Spleen (tissue), 11 donors: ENCODE measurements at regions not wholly inside any gene's neighbourhood (a gene's known extent, or its start where the extent isn't known, plus 50 kb on each side); places are given as distances from the start of the nearest gene placed in this dataset.

Experiments
- DNase-seq: peaks from one replicate; pipeline ENCODE4 v3.0.0-alpha.2; 2020
- H3K27ac ChIP-seq, 8 donors: fragments of 200-600 bp; sonication (generic) in 7 of 8; 1 replicate in 4 of 8; 2 replicates in 4 of 8; pipeline versions ENCODE4 v1.5.0 to v1.8.0; 2016 to 2021; ENCODE audit warnings: inconsistent platforms in 4 of 8, mild to moderate bottlenecking in 4 of 8, moderate library complexity in 1 of 8
- H3K27me3 ChIP-seq, 7 donors: fragments of 200-600 bp; sonication (generic) in 6 of 7; replicated peaks in 1 of 7; 1 replicate in 4 of 7; 2 replicates in 3 of 7; pipeline versions ENCODE4 v1.5.0 to v1.8.0; 2016 to 2021; ENCODE audit warnings: inconsistent platforms in 3 of 7, mild to moderate bottlenecking in 1 of 7
- H3K36me3 ChIP-seq, 6 donors: fragments of 200-600 bp; sonication (generic) in 5 of 6; 1 replicate in 4 of 6; 2 replicates in 2 of 6; pipeline versions ENCODE4 v1.5.0 to v1.8.0; 2016 to 2021; ENCODE audit warnings: inconsistent platforms in 2 of 6
- H3K4me1 ChIP-seq, 6 donors: fragments of 200-600 bp; sonication (generic) in 5 of 6; 1 replicate in 3 of 6; 2 replicates in 3 of 6; pipeline versions ENCODE4 v1.5.0 to v1.8.0; 2016 to 2021; ENCODE audit warnings: inconsistent platforms in 3 of 6
- H3K4me3 ChIP-seq, 8 donors: fragments of 200-600 bp; sonication (generic) in 7 of 8; 1 replicate in 4 of 8; 2 replicates in 4 of 8; pipeline versions ENCODE4 v1.5.0 to v1.8.0; 2016 to 2021; ENCODE audit warnings: inconsistent platforms in 4 of 8, mild to moderate bottlenecking in 4 of 8, moderate library complexity in 2 of 8
- H3K9me3 ChIP-seq, 8 donors: fragments of 200-600 bp; sonication (generic) in 7 of 8; 1 replicate in 4 of 8; 2 replicates in 4 of 8; pipeline versions ENCODE4 v1.5.0 to v1.8.0; 2016 to 2021; ENCODE audit warnings: inconsistent platforms in 4 of 8
- CTCF ChIP-seq, 11 experiments: fragments of 200-600 bp in 7 of 11; fragments of 450-650 bp in 4 of 11; sonication (generic) in 4 of 11; IDR thresholded peaks in 8 of 11; conservative IDR thresholded peaks in 3 of 11; 1 replicate in 7 of 11; 2 replicates in 4 of 11; pipeline versions ENCODE4 v1.4.0 to v1.8.0; 2016 to 2021; ENCODE audit warnings: antibody characterized with exemption in 11 of 11, inconsistent platforms in 4 of 11, mild to moderate bottlenecking in 1 of 11
- POLR2A ChIP-seq, 3 donors: fragments of 450-650 bp; IDR thresholded peaks; one replicate each; pipeline ENCODE4 v1.5.1; 2017; ENCODE audit warnings: antibody characterized with exemption in 3 of 3, mild to moderate bottlenecking in 1 of 3
- POLR2AphosphoS5 ChIP-seq, 3 donors: sonication (generic); formaldehyde crosslinking; IDR thresholded peaks; one replicate each; pipeline ENCODE4 v1.5.1; 2017; ENCODE audit warnings: antibody characterized with exemption in 3 of 3
- WGBS, 5 donors: extraction: QIAGEN DNeasy Blood & Tissue Kit in 3 of 5; methylation state at CpG; one replicate each; pipeline versions ENCODE4 v1.1.5 to v1.1.7; 2013 to 2018; 5-methylcytosine and 5-hydroxymethylcytosine counted together
- intact Hi-C: fragments of 100-400 bp; cut with DNase I; formaldehyde crosslinking; loops from one replicate; pipeline ENCODE4 v1.15.0; 2023; ENCODE audit warnings: low total_unique reads
- donor health status: healthy with polysubstance abuse.
- donor health status: DM: no; HTN: no; CAD: no; lungs with moderate emphysema.
- donor health status: DM: no; HTN: no; CAD: no.
- donor health status: Bipolar disorder and iron deficiency.
- donor health status: healthy.
- donor health status: DM: no; HTN: no; CAD: no.
- donor health status: DM: yes; HTN: yes; CAD: no.

GRCh38 chr9:95796029-95796428, 79.5 kb upstream of the ERCC6L2 start:
- 84 to 93% (median 90%) methylated on average over 6 of the region's 6 CpGs for WGBS, 5 donors
- DNase-seq, result no peak
- intact Hi-C loops, result no loop called here

GRCh38 chr9:95793924-95794828, 81.3 kb upstream of the ERCC6L2 start:
- H3K4me3 ChIP-seq, result no peak overlapping the region
- no peak overlapping the region for H3K27ac ChIP-seq
- no peak for DNase-seq
- intact Hi-C loops, result no loop called here
- H3K27me3 ChIP-seq, result no peaks in the 10 kb centered on the region
- no peaks in the 10 kb centered on the region for H3K4me1 ChIP-seq
- H3K9me3 ChIP-seq, result no peaks in the 10 kb centered on the region
- no peak for TF ChIP-seq CTCF (IDR thresholded peaks at IDR 0.05 in 8 of 11, conservative IDR thresholded peaks at IDR 0.05 in 3 of 11)
- TF ChIP-seq POLR2AphosphoS5 (IDR thresholded peaks at IDR 0.05), result no peak
- no peak for TF ChIP-seq POLR2A (IDR thresholded peaks at IDR 0.05)
- H3K36me3 ChIP-seq, result no peaks in the 10 kb centered on the region
- WGBS, 5 donors, result 61 to 77% (median 72%) methylated on average over 5 of the region's 5 CpGs

More at GRCh38 chr9:95796029-95796428, 79.5 kb upstream of the ERCC6L2 start:
- Histone ChIP-seq H3K27me3 (no peaks in the 10 kb centered on the region), H3K4me1 (no peaks in the 10 kb centered on the region), H3K4me3 (no peak overlapping the region), H3K36me3 (no peaks in the 10 kb centered on the region), H3K9me3 (no peaks in the 10 kb centered on the region), H3K27ac (no peak overlapping the region)
- TF ChIP-seq POLR2A (IDR thresholded peaks at IDR 0.05) (no peak), CTCF (IDR thresholded peaks at IDR 0.05 in 8 of 11, conservative IDR thresholded peaks at IDR 0.05 in 3 of 11) (no peak), POLR2AphosphoS5 (IDR thresholded peaks at IDR 0.05) (no peak)

- TF ChIP-seq CTCF (IDR thresholded peaks at IDR 0.05 in 8 of 11, conservative IDR thresholded peaks at IDR 0.05 in 3 of 11) (no peak), POLR2AphosphoS5 (IDR thresholded peaks at IDR 0.05) (no peak), POLR2A (IDR thresholded peaks at IDR 0.05) (no peak)
- intact Hi-C loops, result no loop called here
- Histone ChIP-seq H3K4me3 (no peak overlapping the region), H3K36me3 (no peaks in the 10 kb centered on the region), H3K27me3 (no peaks in the 10 kb centered on the region), H3K27ac (no peak overlapping the region), H3K4me1 (no peaks in the 10 kb centered on the region), H3K9me3 (no peaks in the 10 kb centered on the region)
- WGBS, 5 donors, result 78 to 85% (median 79%) methylated on average over 2 of the region's 2 CpGs
- no peak for DNase-seq
Measured at GRCh38 chr9:95791695-95792094, 83.8 kb upstream of the ERCC6L2 start.

GRCh38 chr9:95791286-95791685, 84.2 kb upstream of the ERCC6L2 start:
- no peak for TF ChIP-seq POLR2A (IDR thresholded peaks at IDR 0.05)
- no peak for TF ChIP-seq CTCF (IDR thresholded peaks at IDR 0.05 in 8 of 11, conservative IDR thresholded peaks at IDR 0.05 in 3 of 11)
- TF ChIP-seq POLR2AphosphoS5 (IDR thresholded peaks at IDR 0.05), result no peak
- Histone ChIP-seq H3K4me1 (no peaks in the 10 kb centered on the region), H3K4me3 (no peak overlapping the region), H3K27me3 (no peaks in the 10 kb centered on the region), H3K36me3 (no peaks in the 10 kb centered on the region), H3K27ac (no peak overlapping the region), H3K9me3 (no peaks in the 10 kb centered on the region)
- intact Hi-C loops, result no loop called here
- WGBS, 5 donors, result 74 to 82% (median 78%) methylated on average over 4 of the region's 4 CpGs
- no peak for DNase-seq
